Kidney (tissue), 13 donors: ENCODE measurements at regions not wholly inside any gene's neighbourhood (a gene's known extent, or its start where the extent isn't known, plus 50 kb on each side); places are given as distances from the start of the nearest gene placed in this dataset.
A peak's percentile ranks its signal among the peaks of the same experiment; 100 is the strongest.

ENCODE experiments used
- DNase-seq, 5 donors: peaks; one replicate each; pipeline ENCODE4 v3.0.0-alpha.2; 2013 to 2020
- FAIRE-seq: peaks from 2 replicates; lab custom pipeline; 2012; peaks lifted over from hg19 to GRCh38; lab: Jason Lieb, UNC
- H3K27ac ChIP-seq, 2 donors: one replicate each; pipeline ENCODE4 v1.7.0; 2013; ENCODE audit warnings: low read depth in 2 of 2, low read length in 2 of 2, inconsistent platforms in 1 of 2
- H3K27me3 ChIP-seq: one replicate; pipeline ENCODE4 v1.7.1; 2013; ENCODE audit warnings: low read length, inconsistent platforms; ENCODE audit not compliant: control insufficient read depth, insufficient read depth
- H3K36me3 ChIP-seq, 3 donors: one replicate each; pipeline versions ENCODE4 v1.7.0 to v1.7.1; 2013; ENCODE audit warnings: low read length in 3 of 3, control low read depth in 1 of 3, inconsistent platforms in 1 of 3; ENCODE audit not compliant: insufficient read depth in 3 of 3, control insufficient read depth in 2 of 3
- H3K4me1 ChIP-seq, 3 donors: one replicate each; pipeline versions ENCODE4 v1.7.0 to v1.7.1; 2013; ENCODE audit warnings: low read length in 3 of 3, inconsistent platforms in 1 of 3, low read depth in 1 of 3; ENCODE audit not compliant: control insufficient read depth in 2 of 3, insufficient read depth in 2 of 3
- H3K4me3 ChIP-seq, 3 donors: one replicate each; pipeline versions ENCODE4 v1.7.0 to v1.8.1; 2013; ENCODE audit warnings: low read length in 3 of 3, control low read depth in 1 of 3, inconsistent platforms in 1 of 3
- H3K9ac ChIP-seq, 3 donors: one replicate each; pipeline versions ENCODE4 v1.7.0 to v1.7.1; 2013; ENCODE audit warnings: low read length in 3 of 3, control low read depth in 1 of 3, inconsistent platforms in 1 of 3
- H3K9me3 ChIP-seq, 3 donors: one replicate each; pipeline versions ENCODE4 v1.7.0 to v1.7.1; 2013; ENCODE audit warnings: low read length in 3 of 3, control low read depth in 1 of 3, inconsistent platforms in 1 of 3; ENCODE audit not compliant: control insufficient read depth in 2 of 3, insufficient read depth in 1 of 3
- CTCF ChIP-seq: IDR thresholded peaks from 3 replicates; pipeline ENCODE4 v1.5.1; 2012; ENCODE audit warnings: mild to moderate bottlenecking, moderate library complexity, borderline replicate concordance; ENCODE audit not compliant: insufficient read depth; ENCODE audit errors: extremely low read depth
- intact Hi-C: fragments of 100-400 bp; cut with DNase I; formaldehyde crosslinking; loops from one replicate; pipeline ENCODE4 v1.11.1; 2022
- donor health status: control.
- donor health status: control.
- donor health status: control.
- donor health status: control.
- donor health status: control.
- donor health status: DM: yes; HTN: yes; CAD: no.
- donor health status: Normal renal cell carcinoma (clear cell type).

GRCh38 chr1:30292451-30292850, 430.9 kb downstream of the MATN1 start:
- Histone ChIP-seq H3K4me3 (no peak overlapping the region), H3K27me3 (no peaks in the 10 kb centered on the region), H3K9ac (no peak overlapping the region), H3K36me3 (no peaks in the 10 kb centered on the region), H3K4me1 (no peaks in the 10 kb centered on the region), H3K9me3 (peaks cover 0 to 8% (median 0%) of the 10 kb centered on the region in 3 donors), H3K27ac (no peak overlapping the region)
- FAIRE-seq: no peak
- DNase-seq: no peak
- TF ChIP-seq CTCF: no peak
- intact Hi-C loops: no loop called here

GRCh38 chr1:30291526-30291925, 431.9 kb downstream of the MATN1 start:
- H3K9me3 ChIP-seq: peaks cover 0 to 7% (median 0%) of the 10 kb centered on the region in 3 donors
- no peak for DNase-seq
- no peaks in the 10 kb centered on the region for H3K4me1 ChIP-seq
- intact Hi-C loops: no loop called here
- no peak for TF ChIP-seq CTCF
- FAIRE-seq: no peak
- no peak overlapping the region for H3K9ac ChIP-seq
- H3K4me3 ChIP-seq: no peak overlapping the region
- no peaks in the 10 kb centered on the region for H3K36me3 ChIP-seq
- H3K27ac ChIP-seq: no peak overlapping the region
- no peaks in the 10 kb centered on the region for H3K27me3 ChIP-seq

- H3K4me3 ChIP-seq: no peak overlapping the region
- no peaks in the 10 kb centered on the region for H3K36me3 ChIP-seq
- peaks cover 0 to 7% (median 0%) of the 10 kb centered on the region in 3 donors for H3K9me3 ChIP-seq
- peak in 1 of 5 donors; percentile 10 for DNase-seq
- intact Hi-C loops: no loop called here
- H3K4me1 ChIP-seq: no peaks in the 10 kb centered on the region
- no peak for FAIRE-seq
- no peak for TF ChIP-seq CTCF
- H3K27ac ChIP-seq: no peak overlapping the region
- H3K27me3 ChIP-seq: no peaks in the 10 kb centered on the region
- no peak overlapping the region for H3K9ac ChIP-seq
Observed at GRCh38 chr1:30290581-30290980, 432.8 kb downstream of the MATN1 start.

GRCh38 chr1:30287976-30288375, 435.4 kb downstream of the MATN1 start:
- DNase-seq (peak in 1 of 5 donors; percentile 11), FAIRE-seq (no peak)
- Histone ChIP-seq H3K9ac (no peak overlapping the region), H3K9me3 (peaks cover 0 to 4% (median 0%) of the 10 kb centered on the region in 3 donors), H3K36me3 (no peaks in the 10 kb centered on the region), H3K4me3 (no peak overlapping the region), H3K27ac (no peak overlapping the region), H3K27me3 (no peaks in the 10 kb centered on the region), H3K4me1 (no peaks in the 10 kb centered on the region)
- intact Hi-C loops: no loop called here
- TF ChIP-seq CTCF: no peak
